Sigmoid colon (tissue), 6 donors: ENCODE measurements at regions not wholly inside any gene's neighbourhood (a gene's known extent, or its start where the extent isn't known, plus 50 kb on each side); places are given as distances from the start of the nearest gene placed in this dataset.

ENCODE experiments used
- DNase-seq: peaks from one replicate; pipeline ENCODE4 v3.0.0-alpha.2; 2019
- H3K27ac ChIP-seq, 4 donors: fragments of 200-600 bp; sonication (generic); one replicate each; pipeline ENCODE4 v1.5.1; 2016 to 2019; ENCODE audit warnings: mild to moderate bottlenecking in 1 of 4
- H3K27me3 ChIP-seq, 3 donors: fragments of 200-600 bp; sonication (generic); one replicate each; pipeline ENCODE4 v1.5.1; 2019; ENCODE audit warnings: mild to moderate bottlenecking in 1 of 3
- H3K36me3 ChIP-seq, 4 donors: fragments of 200-600 bp; sonication (generic); one replicate each; pipeline ENCODE4 v1.5.1; 2016 to 2019
- H3K4me1 ChIP-seq, 4 donors: fragments of 200-600 bp; sonication (generic); one replicate each; pipeline ENCODE4 v1.5.1; 2017 to 2019
- H3K4me3 ChIP-seq, 4 donors: fragments of 200-600 bp; sonication (generic); one replicate each; pipeline ENCODE4 v1.5.1; 2017 to 2019; ENCODE audit warnings: mild to moderate bottlenecking in 2 of 4, moderate library complexity in 1 of 4
- H3K9me3 ChIP-seq, 4 donors: fragments of 200-600 bp in 3 of 4; sonication (generic) in 3 of 4; one replicate each; pipeline versions ENCODE4 v1.5.1 to v1.6.1; 2013 to 2019
- CTCF ChIP-seq, 4 experiments: fragments of 450-650 bp in 3 of 4; fragments of 200-600 bp in 1 of 4; IDR thresholded peaks; one replicate each; pipeline ENCODE4 v1.5.1; 2016 to 2019; ENCODE audit warnings: antibody characterized with exemption in 4 of 4, mild to moderate bottlenecking in 3 of 4, moderate library complexity in 2 of 4
- EP300 ChIP-seq, 4 donors: sonication (generic); formaldehyde crosslinking; IDR thresholded peaks; one replicate each; pipeline ENCODE4 v1.6.1; 2017; ENCODE audit warnings: antibody characterized with exemption in 4 of 4
- POLR2A ChIP-seq, 2 donors: fragments of 450-650 bp; IDR thresholded peaks; one replicate each; pipeline ENCODE4 v1.6.1; 2016; ENCODE audit warnings: antibody characterized with exemption in 2 of 2, mild to moderate bottlenecking in 2 of 2, moderate library complexity in 2 of 2
- POLR2AphosphoS5 ChIP-seq, 4 donors: sonication (generic); formaldehyde crosslinking; IDR thresholded peaks; one replicate each; pipeline ENCODE4 v1.6.1; 2017; ENCODE audit warnings: antibody characterized with exemption in 4 of 4
- WGBS, 2 donors: extraction: QIAGEN DNeasy Blood & Tissue Kit; methylation state at CpG; one replicate each; pipeline ENCODE4 v1.1.7; 2013; 5-methylcytosine and 5-hydroxymethylcytosine counted together
- intact Hi-C: fragments of 100-400 bp; cut with DNase I; formaldehyde crosslinking; loops from one replicate; pipeline ENCODE4 v1.15.1; 2023
- donor health status: healthy with polysubstance abuse.
- donor health status: healthy.

GRCh38 chr16:73521499-73521898, 473.6 kb upstream of the ZFHX3 start:
- TF ChIP-seq POLR2AphosphoS5 (IDR thresholded peaks at IDR 0.05), result no peak
- no peak for TF ChIP-seq POLR2A (IDR thresholded peaks at IDR 0.05)
- TF ChIP-seq EP300 (IDR thresholded peaks at IDR 0.05), result no peak
- no peak for TF ChIP-seq CTCF (IDR thresholded peaks at IDR 0.05)
- H3K36me3 ChIP-seq, result no peaks in the 10 kb centered on the region
- no peaks in the 10 kb centered on the region for H3K27me3 ChIP-seq
- 95 to 96% methylated on average over 4 of the region's 4 CpGs for WGBS, 2 donors
- intact Hi-C loops, result no loop called here
- no peaks in the 10 kb centered on the region for H3K4me1 ChIP-seq
- no peak for DNase-seq
- H3K9me3 ChIP-seq, result no peaks in the 10 kb centered on the region
- H3K27ac ChIP-seq, result no peak overlapping the region
- H3K4me3 ChIP-seq, result no peak overlapping the region

GRCh38 chr16:73515616-73516015, 467.7 kb upstream of the ZFHX3 start:
- no peak for DNase-seq
- WGBS, 2 donors, result 88 to 90% methylated on average over 4 of the region's 4 CpGs
- Histone ChIP-seq H3K36me3 (no peaks in the 10 kb centered on the region), H3K27me3 (peaks cover 0 to 3% (median 0%) of the 10 kb centered on the region in 3 donors), H3K27ac (no peak overlapping the region), H3K9me3 (no peaks in the 10 kb centered on the region), H3K4me3 (no peak overlapping the region), H3K4me1 (no peaks in the 10 kb centered on the region)
- intact Hi-C loops, result no loop called here
- TF ChIP-seq EP300 (IDR thresholded peaks at IDR 0.05) (no peak), CTCF (IDR thresholded peaks at IDR 0.05) (no peak), POLR2A (IDR thresholded peaks at IDR 0.05) (no peak), POLR2AphosphoS5 (IDR thresholded peaks at IDR 0.05) (no peak)

GRCh38 chr16:73510852-73511251, 462.9 kb upstream of the ZFHX3 start:
- Histone ChIP-seq H3K27me3 (peaks cover 0 to 3% (median 0%) of the 10 kb centered on the region in 3 donors), H3K27ac (no peak overlapping the region), H3K4me1 (no peaks in the 10 kb centered on the region), H3K36me3 (no peaks in the 10 kb centered on the region), H3K4me3 (no peak overlapping the region), H3K9me3 (no peaks in the 10 kb centered on the region)
- no peak for DNase-seq
- intact Hi-C loops, result no loop called here
- TF ChIP-seq EP300 (IDR thresholded peaks at IDR 0.05) (no peak), CTCF (IDR thresholded peaks at IDR 0.05) (no peak), POLR2A (IDR thresholded peaks at IDR 0.05) (no peak), POLR2AphosphoS5 (IDR thresholded peaks at IDR 0.05) (no peak)
- WGBS, 2 donors, result 65 to 83% methylated on average over 3 of the region's 3 CpGs

- no peaks in the 10 kb centered on the region for H3K36me3 ChIP-seq
- no peak for TF ChIP-seq POLR2AphosphoS5 (IDR thresholded peaks at IDR 0.05)
- no peak for TF ChIP-seq CTCF (IDR thresholded peaks at IDR 0.05)
- TF ChIP-seq EP300 (IDR thresholded peaks at IDR 0.05), result no peak
- no peak for TF ChIP-seq POLR2A (IDR thresholded peaks at IDR 0.05)
- H3K9me3 ChIP-seq, result no peaks in the 10 kb centered on the region
- H3K27ac ChIP-seq, result no peak overlapping the region
- H3K4me1 ChIP-seq, result no peaks in the 10 kb centered on the region
- peaks cover 0 to under 1% (median 0%) of the 10 kb centered on the region in 3 donors for H3K27me3 ChIP-seq
- 87 to 91% methylated on average over 13 of the region's 13 CpGs for WGBS, 2 donors
- intact Hi-C loops, result no loop called here
- no peak overlapping the region for H3K4me3 ChIP-seq
- DNase-seq, result no peak
These were observed 458.7 kb upstream of the ZFHX3 start for GRCh38 chr16:73506568-73507056.

GRCh38 chr16:73505577-73505976, 457.6 kb upstream of the ZFHX3 start:
- WGBS, 2 donors, result 70 to 90% methylated on average over 5 of the region's 5 CpGs
- Histone ChIP-seq H3K9me3 (no peaks in the 10 kb centered on the region), H3K4me3 (peak overlapping the region in 2 of 4 donors; percentile 20 to 29), H3K36me3 (no peaks in the 10 kb centered on the region), H3K4me1 (no peaks in the 10 kb centered on the region), H3K27ac (peak overlapping the region in 2 of 4 donors; percentile 30 to 42), H3K27me3 (no peaks in the 10 kb centered on the region)
- TF ChIP-seq EP300 (IDR thresholded peaks at IDR 0.05) (no peak), POLR2AphosphoS5 (IDR thresholded peaks at IDR 0.05) (no peak), CTCF (IDR thresholded peaks at IDR 0.05) (no peak), POLR2A (IDR thresholded peaks at IDR 0.05) (no peak)
- intact Hi-C loops, result no loop called here
- DNase-seq, result no peak
